DOHH2 (cell line): ENCODE measurements at regions not wholly inside any gene's neighbourhood (a gene's known extent, or its start where the extent isn't known, plus 50 kb on each side); places are given as distances from the start of the nearest gene placed in this dataset.

Experiments
- H3F3A ChIP-seq: fragments of 200-600 bp; sonication (generic), shearing (Covaris generic); 2 replicates; pipeline ENCODE4 v1.6.0; 2016; ENCODE audit warnings: antibody characterized with exemption, mild to moderate bottlenecking; ENCODE audit not compliant: control insufficient read depth, insufficient read depth
- H3K27ac ChIP-seq: fragments of 200-600 bp; sonication (generic); 2 replicates; pipeline ENCODE4 v1.5.1; 2014; ENCODE audit warnings: low read depth, mild to moderate bottlenecking, low read length, moderate library complexity
- H3K27me3 ChIP-seq: fragments of 200-600 bp; sonication (generic); 2 replicates; pipeline ENCODE4 v1.6.1; 2014; ENCODE audit warnings: mild to moderate bottlenecking, low read length, mixed read lengths; ENCODE audit not compliant: control insufficient read depth
- H3K36me3 ChIP-seq: fragments of 200-600 bp; sonication (generic); 2 replicates; pipeline ENCODE4 v1.6.1; 2014; ENCODE audit warnings: mild to moderate bottlenecking, low read length, moderate library complexity, mixed read lengths; ENCODE audit not compliant: control insufficient read depth
- H3K4me1 ChIP-seq: fragments of 200-600 bp; sonication (generic); 2 replicates; pipeline ENCODE4 v1.6.1; 2014; ENCODE audit warnings: mild to moderate bottlenecking, low read length, mixed read lengths; ENCODE audit not compliant: control insufficient read depth
- H3K4me2 ChIP-seq: fragments of 200-600 bp; sonication (generic); 2 replicates; pipeline ENCODE4 v1.6.0; 2014; ENCODE audit warnings: mild to moderate bottlenecking, low read length, moderate library complexity
- H3K4me3 ChIP-seq: fragments of 200-600 bp; sonication (generic); 2 replicates; pipeline ENCODE4 v1.5.1; 2014; ENCODE audit warnings: mild to moderate bottlenecking, low read length, mixed read lengths
- H3K79me2 ChIP-seq: fragments of 200-600 bp; sonication (generic); 2 replicates; pipeline ENCODE4 v1.6.1; 2014; ENCODE audit warnings: mild to moderate bottlenecking, low read length, mixed read lengths; ENCODE audit not compliant: control insufficient read depth
- H3K9me2 ChIP-seq: fragments of 200-600 bp; sonication (generic); replicated peaks from 2 replicates; pipeline ENCODE4 v1.6.1; 2014; ENCODE audit warnings: mild to moderate bottlenecking, low read length, mixed read lengths; ENCODE audit not compliant: control insufficient read depth
- H3K9me3 ChIP-seq: fragments of 200-600 bp; sonication (generic); 2 replicates; pipeline ENCODE4 v1.6.1; 2014; ENCODE audit warnings: antibody characterized with exemption, low read length, mixed read lengths; ENCODE audit not compliant: control insufficient read depth, insufficient read depth
- H4K20me1 ChIP-seq: fragments of 200-600 bp; sonication (generic); 2 replicates; pipeline ENCODE4 v1.6.0; 2014; ENCODE audit warnings: low read depth, mild to moderate bottlenecking, antibody characterized with exemption, low read length, moderate library complexity; ENCODE audit not compliant: control insufficient read depth, insufficient read depth
- EZH2phosphoT487 ChIP-seq: fragments of 200-600 bp; sonication (generic); IDR thresholded peaks from 2 replicates; pipeline ENCODE4 v1.6.1; 2017; ENCODE audit warnings: borderline replicate concordance, mild to moderate bottlenecking, antibody characterized with exemption, low read length, moderate library complexity, mixed read lengths
- TF ChIP-seq, protein P1 (sequence below): fragments of 200-600 bp; sonication (generic); IDR thresholded peaks from one replicate; pipeline ENCODE4 v1.5.1; 2014; ENCODE audit warnings: antibody characterized with exemption, mild to moderate bottlenecking, low read depth, low read length; ENCODE audit not compliant: poor library complexity, severe bottlenecking

DNA sequence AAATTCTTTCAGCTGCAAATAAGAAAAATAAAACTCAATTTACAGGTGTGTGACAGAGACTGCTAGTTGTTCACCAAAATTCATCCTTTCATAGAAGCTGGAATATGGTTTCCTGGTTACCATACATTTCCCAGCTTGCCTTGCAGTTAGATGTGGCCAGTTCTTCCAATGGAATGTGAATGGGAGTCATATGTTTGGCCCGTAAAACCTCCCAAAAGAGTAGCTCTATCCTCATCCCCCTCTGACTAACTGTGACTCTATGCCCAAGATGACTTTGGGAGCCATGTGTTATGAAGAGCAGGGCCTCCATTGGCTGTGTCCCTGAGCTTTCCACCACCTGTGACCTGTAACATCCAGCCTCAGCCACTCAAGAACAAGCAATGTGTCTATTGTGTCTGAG is 90.6 kb upstream of the NGF start:
- no peaks in the 10 kb centered on the region for H3K79me2 ChIP-seq
- H4K20me1 ChIP-seq, result no peaks in the 10 kb centered on the region
- H3K9me3 ChIP-seq, result no peaks in the 10 kb centered on the region; the same call in 1 of the 2 replicates
- no peak overlapping the region for H3K4me2 ChIP-seq
- H3F3A ChIP-seq, result no peaks in the 10 kb centered on the region
- H3K9me2 ChIP-seq, result no peaks in the 10 kb centered on the region
- no peaks in the 10 kb centered on the region for H3K4me1 ChIP-seq
- H3K36me3 ChIP-seq, result no peaks in the 10 kb centered on the region
- TF ChIP-seq EZH2phosphoT487, result no peak
- no peaks in the 10 kb centered on the region for H3K27me3 ChIP-seq
- H3K27ac ChIP-seq, result no peak overlapping the region
- no peak overlapping the region for H3K4me3 ChIP-seq

DNA sequence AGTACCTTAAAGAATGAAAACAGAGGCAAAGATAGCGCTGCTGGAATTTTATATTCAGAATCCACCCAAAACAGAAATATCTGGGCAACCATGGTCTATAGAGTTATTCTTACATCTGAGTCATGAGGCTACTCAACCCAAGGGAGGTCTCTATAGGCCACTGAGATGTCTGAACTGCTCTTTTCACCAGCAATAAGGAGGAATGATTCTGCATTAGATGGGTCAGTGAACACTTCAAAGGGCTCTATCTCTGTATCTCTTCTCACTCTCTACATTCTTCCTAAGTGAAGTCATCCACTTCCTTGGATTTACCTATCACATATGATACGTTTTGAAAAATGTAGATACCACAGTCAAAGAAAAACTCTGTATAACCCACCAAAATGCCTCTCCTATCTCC is 90.2 kb upstream of the NGF start:
- no peaks in the 10 kb centered on the region for H3K36me3 ChIP-seq
- no peaks in the 10 kb centered on the region for H3K4me1 ChIP-seq
- no peaks in the 10 kb centered on the region for H3F3A ChIP-seq

DNA sequence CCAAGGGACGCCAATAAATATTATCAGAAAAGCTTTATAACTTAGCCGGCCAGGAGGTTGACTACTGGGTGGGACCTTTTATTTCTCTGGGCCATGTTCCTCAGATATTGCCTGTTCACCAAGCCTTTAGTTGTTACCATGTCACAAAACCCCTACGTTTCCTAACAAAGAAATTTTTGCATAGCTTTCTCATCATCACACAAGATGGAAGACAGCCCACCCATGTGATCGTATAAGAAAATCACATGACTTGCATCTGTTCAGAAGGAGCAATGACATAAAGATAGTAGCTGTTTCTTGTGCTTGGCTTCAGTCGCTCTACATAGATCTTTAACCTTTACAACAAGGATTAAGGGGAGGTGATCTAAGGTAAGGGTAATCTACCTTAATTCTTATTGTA is 88.9 kb upstream of the NGF start:
- Histone ChIP-seq H3K27me3 (no peaks in the 10 kb centered on the region), H3K4me3 (no peak overlapping the region), H3K4me1 (no peaks in the 10 kb centered on the region), H4K20me1 (no peaks in the 10 kb centered on the region), H3K27ac (no peak overlapping the region), H3F3A (no peaks in the 10 kb centered on the region), H3K79me2 (no peaks in the 10 kb centered on the region), H3K36me3 (no peaks in the 10 kb centered on the region), H3K9me3 (no peaks in the 10 kb centered on the region; the same call in 1 of the 2 replicates), H3K9me2 (no peaks in the 10 kb centered on the region), H3K4me2 (no peak overlapping the region)
- TF ChIP-seq EZH2phosphoT487, result no peak
- TF ChIP-seq, protein P1, sequence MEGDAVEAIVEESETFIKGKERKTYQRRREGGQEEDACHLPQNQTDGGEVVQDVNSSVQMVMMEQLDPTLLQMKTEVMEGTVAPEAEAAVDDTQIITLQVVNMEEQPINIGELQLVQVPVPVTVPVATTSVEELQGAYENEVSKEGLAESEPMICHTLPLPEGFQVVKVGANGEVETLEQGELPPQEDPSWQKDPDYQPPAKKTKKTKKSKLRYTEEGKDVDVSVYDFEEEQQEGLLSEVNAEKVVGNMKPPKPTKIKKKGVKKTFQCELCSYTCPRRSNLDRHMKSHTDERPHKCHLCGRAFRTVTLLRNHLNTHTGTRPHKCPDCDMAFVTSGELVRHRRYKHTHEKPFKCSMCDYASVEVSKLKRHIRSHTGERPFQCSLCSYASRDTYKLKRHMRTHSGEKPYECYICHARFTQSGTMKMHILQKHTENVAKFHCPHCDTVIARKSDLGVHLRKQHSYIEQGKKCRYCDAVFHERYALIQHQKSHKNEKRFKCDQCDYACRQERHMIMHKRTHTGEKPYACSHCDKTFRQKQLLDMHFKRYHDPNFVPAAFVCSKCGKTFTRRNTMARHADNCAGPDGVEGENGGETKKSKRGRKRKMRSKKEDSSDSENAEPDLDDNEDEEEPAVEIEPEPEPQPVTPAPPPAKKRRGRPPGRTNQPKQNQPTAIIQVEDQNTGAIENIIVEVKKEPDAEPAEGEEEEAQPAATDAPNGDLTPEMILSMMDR, result no peak

More for the DNA sequence above, 90.2 kb upstream of the NGF start:
- no peaks in the 10 kb centered on the region; the same call in 1 of the 2 replicates for H3K9me3 ChIP-seq
- no peak for TF ChIP-seq EZH2phosphoT487
- TF ChIP-seq, protein P1, result no peak
- H3K79me2 ChIP-seq, result no peaks in the 10 kb centered on the region
- no peaks in the 10 kb centered on the region for H3K9me2 ChIP-seq
- H3K27ac ChIP-seq, result no peak overlapping the region
- no peak overlapping the region for H3K4me2 ChIP-seq
- H3K4me3 ChIP-seq, result no peak overlapping the region
- no peaks in the 10 kb centered on the region for H3K27me3 ChIP-seq
- no peaks in the 10 kb centered on the region for H4K20me1 ChIP-seq

DNA sequence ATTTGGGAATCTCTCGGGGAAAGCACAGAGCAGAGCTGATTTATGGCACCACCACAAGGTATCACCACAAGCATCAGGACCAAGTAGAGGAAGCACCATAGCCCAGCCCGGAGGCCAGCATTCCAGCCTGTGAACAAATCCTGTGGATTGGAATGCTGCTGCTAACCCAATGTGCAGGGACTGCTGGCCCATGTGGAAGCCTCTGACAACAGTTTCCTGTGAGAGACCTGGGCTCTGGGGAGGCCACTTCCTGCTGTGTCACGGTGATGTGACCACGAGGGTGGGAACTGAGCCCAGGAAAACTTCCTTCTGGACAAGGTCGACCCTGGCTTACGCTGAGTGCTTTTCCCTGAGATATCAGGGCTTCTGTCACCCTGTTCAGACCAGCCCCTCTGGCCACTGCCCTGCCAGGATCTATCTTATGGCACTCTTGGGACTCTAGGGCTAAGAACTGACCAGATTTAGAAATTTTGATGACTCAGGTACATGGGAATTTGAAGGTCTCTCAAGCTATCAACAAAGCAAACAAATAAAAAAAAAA is 88.3 kb upstream of the NGF start:
- Histone ChIP-seq H3K79me2 (no peaks in the 10 kb centered on the region), H3K9me2 (no peaks in the 10 kb centered on the region), H4K20me1 (no peaks in the 10 kb centered on the region), H3K4me1 (no peaks in the 10 kb centered on the region), H3K9me3 (no peaks in the 10 kb centered on the region; the same call in 1 of the 2 replicates), H3K36me3 (no peaks in the 10 kb centered on the region), H3F3A (no peaks in the 10 kb centered on the region), H3K4me2 (no peak overlapping the region), H3K27me3 (no peaks in the 10 kb centered on the region), H3K27ac (no peak overlapping the region), H3K4me3 (no peak overlapping the region)
- no peak for TF ChIP-seq EZH2phosphoT487
- TF ChIP-seq, protein P1, result no peak
